ENCODE measurements at regions not wholly inside any gene's neighbourhood (a gene's known extent, or its start where the extent isn't known, plus 50 kb on each side); places are given as distances from the start of the nearest gene placed in this dataset.

- TF ChIP-seq CTCF (IDR thresholded peaks at IDR 0.05) (no peak), POLR2A (IDR thresholded peaks at IDR 0.05) (no peak)
Observed at GRCh38 chr20:56733967-56734366, 104.9 kb downstream of the TFAP2C start.

Data from vagina (tissue), 2 donors.